Esophagus (tissue), 2 donors: ENCODE measurements at regions not wholly inside any gene's neighbourhood (a gene's known extent, or its start where the extent isn't known, plus 50 kb on each side); places are given as distances from the start of the nearest gene placed in this dataset.
A peak's percentile ranks its signal among the peaks of the same experiment; 100 is the strongest.
"Not testable (repeated sequence)": the region's sequence is repeated elsewhere in the genome, so short reads cannot be mapped to it uniquely, and the experiment has no call there.

Experiments
- H3K27ac ChIP-seq, 2 donors: one replicate each; pipeline ENCODE4 v1.5.1; 2013; ENCODE audit warnings: low read depth in 2 of 2, mild to moderate bottlenecking in 2 of 2, inconsistent platforms in 1 of 2, low read length in 1 of 2, moderate library complexity in 1 of 2
- H3K27me3 ChIP-seq, 2 donors: one replicate each; pipeline ENCODE4 v1.6.1; 2013; ENCODE audit warnings: low read length in 2 of 2, control low read depth in 1 of 2, mild to moderate bottlenecking in 1 of 2; ENCODE audit not compliant: insufficient read depth in 2 of 2, control insufficient read depth in 1 of 2
- H3K36me3 ChIP-seq, 2 donors: one replicate each; pipeline ENCODE4 v1.6.1; 2013; ENCODE audit warnings: low read length in 1 of 2; ENCODE audit not compliant: control insufficient read depth in 2 of 2, insufficient read depth in 2 of 2
- H3K4me1 ChIP-seq, 2 donors: one replicate each; pipeline ENCODE4 v1.6.1; 2013; ENCODE audit warnings: low read length in 1 of 2; ENCODE audit not compliant: control insufficient read depth in 2 of 2, insufficient read depth in 2 of 2
- H3K4me3 ChIP-seq, 2 donors: one replicate each; pipeline ENCODE4 v1.5.1; 2013; ENCODE audit warnings: low read length in 2 of 2, mild to moderate bottlenecking in 2 of 2, low read depth in 1 of 2, moderate library complexity in 1 of 2
- H3K9me3 ChIP-seq, 2 donors: one replicate each; pipeline ENCODE4 v1.6.1; 2013; ENCODE audit warnings: mild to moderate bottlenecking in 2 of 2, low read depth in 1 of 2, low read length in 1 of 2, moderate library complexity in 1 of 2; ENCODE audit not compliant: control insufficient read depth in 2 of 2, insufficient read depth in 1 of 2
- WGBS, 2 donors: extraction: QIAGEN DNeasy Blood & Tissue Kit; methylation state at CpG; one replicate each; pipeline ENCODE4 v1.1.7; 2013; 5-methylcytosine and 5-hydroxymethylcytosine counted together
- donor health status: healthy with polysubstance abuse.
- donor health status: Bipolar disorder and iron deficiency.

- not testable (repeated sequence) for H3K4me3 ChIP-seq, H3K4me1 ChIP-seq, H3K27ac ChIP-seq, H3K9me3 ChIP-seq, H3K27me3 ChIP-seq, H3K36me3 ChIP-seq
- 22 to 43% methylated on average over 5 to 9 of the region's 14 CpGs for WGBS, 2 donors
Observed at GRCh38 chr21:5101749-5102148, 5419.6 kb upstream of the TPTE start.

- H3K36me3 ChIP-seq, H3K4me1 ChIP-seq, H3K27me3 ChIP-seq, H3K9me3 ChIP-seq, H3K4me3 ChIP-seq, H3K27ac ChIP-seq: not testable (repeated sequence)
- 69 to 82% methylated on average over 9 to 13 of the region's 27 CpGs for WGBS, 2 donors
Observed at GRCh38 chr21:5103880-5104561, 5417.4 kb upstream of the TPTE start.

- not testable (repeated sequence) for H3K4me1 ChIP-seq, H3K9me3 ChIP-seq, H3K27ac ChIP-seq, H3K4me3 ChIP-seq, H3K36me3 ChIP-seq, H3K27me3 ChIP-seq
- 77% methylated on average over 5 to 6 of the region's 11 CpGs for whole genome bisulfite sequencing, 2 donors
Observed at GRCh38 chr21:5104562-5104928, 5416.8 kb upstream of the TPTE start.

GRCh38 chr21:5105939-5106708 is 5415.3 kb upstream of the TPTE start:
- H3K36me3 ChIP-seq, H3K27ac ChIP-seq, H3K27me3 ChIP-seq, H3K4me3 ChIP-seq, H3K4me1 ChIP-seq, H3K9me3 ChIP-seq: not testable (repeated sequence)
- WGBS, 2 donors = 71 to 81% methylated on average over 6 to 17 of the region's 35 CpGs

GRCh38 chr21:5106767-5107464 is 5414.5 kb upstream of the TPTE start:
- not testable (repeated sequence) for H3K9me3 ChIP-seq, H3K4me3 ChIP-seq, H3K27me3 ChIP-seq, H3K36me3 ChIP-seq, H3K4me1 ChIP-seq
- H3K27ac ChIP-seq = peak overlapping the region in 1 of 2 donors; percentile 13
- WGBS, 2 donors = 55 to 79% methylated on average over 4 to 6 of the region's 23 CpGs

GRCh38 chr21:5107637-5108036 is 5413.7 kb upstream of the TPTE start:
- not testable (repeated sequence) for H3K27ac ChIP-seq, H3K27me3 ChIP-seq, H3K4me3 ChIP-seq, H3K36me3 ChIP-seq, H3K4me1 ChIP-seq, H3K9me3 ChIP-seq
- no CpG with 5 or more reads among the region's 20 CpGs for WGBS, 2 donors

- not testable (repeated sequence) for H3K4me3 ChIP-seq, H3K27me3 ChIP-seq, H3K27ac ChIP-seq, H3K36me3 ChIP-seq, H3K4me1 ChIP-seq, H3K9me3 ChIP-seq
- 25% methylated on average over 6 of the region's 19 CpGs; no CpG with 5 or more reads in 1 of the 2 donors for WGBS, 2 donors
Observed at GRCh38 chr21:5108048-5108775, 5413.2 kb upstream of the TPTE start.

- H3K27ac ChIP-seq, H3K9me3 ChIP-seq, H3K4me3 ChIP-seq, H3K4me1 ChIP-seq, H3K27me3 ChIP-seq, H3K36me3 ChIP-seq: not testable (repeated sequence)
- 83 to 96% methylated on average over 4 to 7 of the region's 10 CpGs for WGBS, 2 donors
Observed at GRCh38 chr21:5111197-5111596, 5410.2 kb upstream of the TPTE start.

- not testable (repeated sequence) for H3K27me3 ChIP-seq, H3K4me3 ChIP-seq
- WGBS, 2 donors = no CpG with 5 or more reads among the region's 10 CpGs
Observed at GRCh38 chr21:5113092-5113491, 5408.3 kb upstream of the TPTE start.

More at GRCh38 chr21:5113092-5113491, 5408.3 kb upstream of the TPTE start:
- H3K36me3 ChIP-seq, H3K9me3 ChIP-seq, H3K27ac ChIP-seq, H3K4me1 ChIP-seq: not testable (repeated sequence)
